Motor neuron (in vitro differentiated cells): ENCODE measurements at regions not wholly inside any gene's neighbourhood (a gene's known extent, or its start where the extent isn't known, plus 50 kb on each side); places are given as distances from the start of the nearest gene placed in this dataset.

Experiments used
- ATAC-seq, 8 experiments: fragments of 200-7000 bp; cut with Tn5 transposase; replicated peaks in 6 of 8; 2 replicates each; pipeline ENCODE4 v1.8.0; 2021; ENCODE audit warnings: mild to moderate bottlenecking in 8 of 8, moderate library complexity in 8 of 8
- H3K27ac ChIP-seq, 2 donors: fragments of 250-450 bp; sonication (Bioruptor Pico); 2 replicates each; pipeline ENCODE4 v1.9.0; 2021; ENCODE audit warnings: antibody characterized with exemption in 2 of 2, mild to moderate bottlenecking in 2 of 2, moderate library complexity in 1 of 2
- H3K4me1 ChIP-seq, 2 donors: fragments of 250-450 bp; sonication (Bioruptor Pico); replicated peaks in 1 of 2; 2 replicates each; pipeline ENCODE4 v1.6.1; 2021; ENCODE audit warnings: antibody characterized with exemption in 2 of 2, mild to moderate bottlenecking in 2 of 2, moderate library complexity in 1 of 2
- H3K4me3 ChIP-seq, 5 donors: fragments of 250-450 bp; sonication (Bioruptor Pico); 2 replicates each; pipeline ENCODE4 v1.9.0; 2021; ENCODE audit warnings: antibody characterized with exemption in 5 of 5, mild to moderate bottlenecking in 5 of 5, moderate library complexity in 4 of 5
- WGBS, 10 experiments: fragments of 450-650 bp; shearing (Covaris generic); methylation state at CpG; one replicate each; pipeline ENCODE4 v1.0.0; 2022; 5-methylcytosine and 5-hydroxymethylcytosine counted together
- in situ Hi-C, 9 experiments: fragments of 400-800 bp; cut with MboI; loops; one replicate each; pipeline ENCODE4 v1.15.0; 2021; ENCODE audit warnings: low sequenced_read_pairs in 9 of 9, low pct_unique_long_range_greater_than_20kb in 2 of 9; ENCODE audit not compliant: unreplicated experiment in 9 of 9

- Histone ChIP-seq H3K4me3 (no peak overlapping the region), H3K27ac (no peak overlapping the region), H3K4me1 (no peaks in the 10 kb centered on the region)
- 0 to 100% (median 63%) methylated on average over 1 of the region's 1 CpG; no CpG with 5 or more reads in 4 of the 10 experiments for WGBS, 10 experiments
- in situ Hi-C loops = no loop called here
- no peak for ATAC-seq
These were observed 626.5 kb upstream of the SLC8A1 start for GRCh38 chr2:41078341-41078740.

DNA sequence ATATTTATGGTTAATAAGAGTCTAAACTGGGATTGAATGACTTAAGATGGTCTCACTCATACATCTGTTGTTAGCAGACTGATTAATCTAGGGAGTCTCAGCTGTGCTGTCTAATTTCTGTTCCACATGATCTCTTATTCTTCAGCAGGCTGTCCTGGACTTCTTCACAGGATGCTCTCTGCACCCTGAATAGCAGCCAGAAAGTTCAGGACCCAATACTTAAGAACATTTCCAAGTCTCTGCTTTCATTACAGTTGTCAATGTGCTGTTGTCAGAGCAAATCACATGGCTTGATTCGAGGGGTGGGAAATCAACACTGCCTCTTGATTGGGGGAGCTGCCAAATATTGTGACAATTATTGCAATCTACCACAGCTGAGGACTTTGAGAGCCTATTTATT lies 627.1 kb upstream of the SLC8A1 start:
- no peak for ATAC-seq
- no peaks in the 10 kb centered on the region for H3K4me1 ChIP-seq
- H3K4me3 ChIP-seq = no peak overlapping the region
- WGBS, 10 experiments = 0 to 100% (median 73%) methylated on average over 1 of the region's 1 CpG; no CpG with 5 or more reads in 5 of the 10 experiments
- in situ Hi-C loops = no loop called here
- H3K27ac ChIP-seq = no peak overlapping the region

DNA sequence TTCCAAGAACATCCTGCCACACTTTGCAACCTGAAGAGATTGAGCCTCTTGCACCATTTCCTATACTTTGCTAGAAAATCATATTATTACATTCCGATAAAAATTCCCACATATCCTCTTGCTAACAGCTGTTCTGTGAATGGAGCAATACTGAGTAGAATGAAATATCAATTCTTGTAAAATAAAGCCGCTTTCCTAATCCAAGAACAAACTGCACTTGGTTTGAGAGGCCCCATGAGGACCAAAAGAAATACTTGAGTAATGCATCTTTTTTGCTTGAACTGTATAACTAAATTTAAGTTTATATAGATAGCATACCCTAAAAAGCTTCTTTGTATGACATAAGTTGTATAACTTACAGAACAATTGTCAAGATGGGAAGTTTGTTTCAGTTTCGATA lies 632.4 kb upstream of the SLC8A1 start:
- no peak for ATAC-seq
- 17 to 91% (median 46%) methylated on average over 1 to 3 of the region's 3 CpGs; no CpG with 5 or more reads in 1 of the 10 experiments for WGBS, 10 experiments
- no peak overlapping the region for H3K4me3 ChIP-seq
- no peak overlapping the region for H3K27ac ChIP-seq
- in situ Hi-C loops = no loop called here
- no peaks in the 10 kb centered on the region for H3K4me1 ChIP-seq

- no peak for ATAC-seq
- in situ Hi-C loops = no loop called here
These were observed 636.1 kb upstream of the SLC8A1 start for GRCh38 chr2:41087946-41088345.

GRCh38 chr2:41101281-41101680 lies 649.4 kb upstream of the SLC8A1 start:
- no peak for ATAC-seq
- H3K4me1 ChIP-seq = no peaks in the 10 kb centered on the region
- no peak overlapping the region for H3K27ac ChIP-seq
- WGBS, 10 experiments = 100% methylated on average over 1 of the region's 1 CpG; no CpG with 5 or more reads in 9 of the 10 experiments
- no peak overlapping the region for H3K4me3 ChIP-seq
- in situ Hi-C loops = no loop called here

More at GRCh38 chr2:41087946-41088345, 636.1 kb upstream of the SLC8A1 start:
- Histone ChIP-seq H3K4me3 (no peak overlapping the region), H3K27ac (no peak overlapping the region), H3K4me1 (no peaks in the 10 kb centered on the region)

GRCh38 chr2:41109744-41110143 lies 657.9 kb upstream of the SLC8A1 start:
- Histone ChIP-seq H3K27ac (no peak overlapping the region), H3K4me3 (no peak overlapping the region), H3K4me1 (peaks cover 6 to 8% of the 10 kb centered on the region in 2 donors)
- in situ Hi-C loops = no loop called here
- no peak for ATAC-seq
- WGBS, 10 experiments = 52 to 100% (median 75%) methylated on average over 1 to 4 of the region's 4 CpGs; no CpG with 5 or more reads in 1 of the 10 experiments

GRCh38 chr2:41111836-41112627 lies 660.1 kb upstream of the SLC8A1 start:
- peaks cover 6 to 8% of the 10 kb centered on the region in 2 donors for H3K4me1 ChIP-seq
- in situ Hi-C loops = no loop called here
- ATAC-seq = peak in 3 of 8 experiments; percentile 46 to 95 (median 55)

DNA sequence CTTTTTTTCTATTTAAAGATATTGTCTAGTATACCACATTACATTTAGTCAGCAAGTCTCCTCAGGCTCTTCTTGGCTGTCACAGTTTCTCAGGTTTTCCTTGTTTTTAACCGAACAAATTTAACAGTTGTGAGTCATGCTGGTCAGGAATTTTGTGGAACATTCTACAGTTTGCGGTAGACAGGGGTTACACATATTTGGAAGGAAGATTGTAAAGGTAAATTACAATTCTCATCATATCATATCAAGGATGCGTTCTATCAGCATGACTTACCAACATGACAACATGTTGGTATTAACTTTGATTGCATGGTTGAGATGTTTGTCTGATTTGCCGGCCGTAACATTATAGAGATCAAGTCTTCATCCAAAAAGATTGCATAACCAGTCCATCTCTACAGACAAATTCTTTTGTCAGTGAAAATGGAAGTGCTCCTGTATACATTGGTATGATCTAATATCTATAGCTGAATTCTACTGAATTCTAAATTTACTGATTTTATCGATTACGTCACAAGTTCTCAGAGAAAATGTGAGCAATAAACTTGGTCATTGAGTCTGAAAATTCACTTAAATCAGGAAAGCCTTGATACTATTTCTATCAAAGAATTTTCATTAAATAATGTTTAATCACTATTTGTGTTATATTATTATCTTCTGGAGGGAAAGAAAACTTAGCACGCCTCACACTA lies 664.4 kb upstream of the SLC8A1 start:
- Histone ChIP-seq H3K27ac (no peak overlapping the region), H3K4me1 (peaks cover 6 to 8% of the 10 kb centered on the region in 2 donors), H3K4me3 (no peak overlapping the region)
- in situ Hi-C loops = no loop called here
- no peak for ATAC-seq
- WGBS, 10 experiments = 35 to 100% (median 88%) methylated on average over 1 to 8 of the region's 8 CpGs

More at GRCh38 chr2:41111836-41112627, 660.1 kb upstream of the SLC8A1 start:
- Histone ChIP-seq H3K27ac (no peak overlapping the region), H3K4me3 (no peak overlapping the region)
- 14 to 95% (median 65%) methylated on average over 2 to 5 of the region's 5 CpGs; no CpG with 5 or more reads in 1 of the 10 experiments for WGBS, 10 experiments

DNA sequence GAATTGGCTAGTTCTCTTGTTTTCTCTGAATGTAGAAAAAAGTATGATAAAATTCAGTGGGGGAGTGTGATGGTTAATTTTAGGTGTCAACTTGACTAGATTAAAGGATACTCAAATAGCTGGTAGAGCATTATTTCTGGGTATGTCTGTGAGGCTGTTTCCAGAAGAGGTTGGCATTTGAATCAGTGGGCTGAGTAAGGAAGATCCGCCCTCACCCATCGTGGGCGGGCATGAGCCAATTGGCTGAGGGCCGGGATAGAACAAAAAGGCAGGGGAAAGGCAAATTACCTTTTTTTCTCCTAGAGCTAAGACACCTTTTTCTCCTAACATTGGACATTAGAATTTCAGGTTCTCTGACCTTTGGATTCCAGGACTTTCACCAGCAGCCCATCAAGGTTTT lies 667.6 kb upstream of the SLC8A1 start:
- in situ Hi-C loops = no loop called here
- WGBS, 10 experiments = 40 to 100% (median 90%) methylated on average over 1 to 4 of the region's 4 CpGs; no CpG with 5 or more reads in 2 of the 10 experiments
- ATAC-seq = no peak
- no peak overlapping the region for H3K27ac ChIP-seq
- H3K4me1 ChIP-seq = peaks cover 0 to 9% of the 10 kb centered on the region in 2 donors
- H3K4me3 ChIP-seq = no peak overlapping the region

DNA sequence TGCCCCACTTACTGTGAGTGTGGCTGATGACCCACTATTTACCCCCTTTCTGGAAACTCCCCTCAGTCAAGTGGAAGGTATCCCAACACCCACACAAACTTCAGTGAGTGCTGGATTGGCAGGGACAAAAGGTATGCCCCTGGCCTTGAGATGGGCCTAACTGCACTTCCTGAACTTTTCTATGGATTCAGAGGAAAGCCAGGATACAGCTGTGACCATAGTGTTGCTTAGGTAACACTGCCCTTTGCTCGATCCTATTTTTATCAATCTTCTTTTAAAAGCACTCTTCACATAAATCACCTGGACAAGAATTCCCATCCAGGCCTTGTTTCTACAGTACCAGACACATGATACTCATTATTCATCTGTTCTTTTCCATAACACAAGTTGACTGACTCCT lies 671.5 kb upstream of the SLC8A1 start:
- no peak overlapping the region for H3K4me3 ChIP-seq
- H3K27ac ChIP-seq = no peak overlapping the region
- H3K4me1 ChIP-seq = peaks cover 0 to 9% of the 10 kb centered on the region in 2 donors
- in situ Hi-C loops = no loop called here
- peak in 3 of 8 experiments; percentile 45 to 53 (median 48) for ATAC-seq
- WGBS, 10 experiments = 0 to 83% (median 46%) methylated on average over 1 of the region's 1 CpG; no CpG with 5 or more reads in 2 of the 10 experiments

GRCh38 chr2:41127351-41127750 lies 675.5 kb upstream of the SLC8A1 start:
- Histone ChIP-seq H3K4me1 (peaks cover 3 to 9% of the 10 kb centered on the region in 2 donors), H3K27ac (no peak overlapping the region), H3K4me3 (no peak overlapping the region)
- in situ Hi-C loops = no loop called here
- WGBS, 10 experiments = 0 to 87% (median 20%) methylated on average over 1 to 3 of the region's 3 CpGs; no CpG with 5 or more reads in 3 of the 10 experiments
- no peak for ATAC-seq

DNA sequence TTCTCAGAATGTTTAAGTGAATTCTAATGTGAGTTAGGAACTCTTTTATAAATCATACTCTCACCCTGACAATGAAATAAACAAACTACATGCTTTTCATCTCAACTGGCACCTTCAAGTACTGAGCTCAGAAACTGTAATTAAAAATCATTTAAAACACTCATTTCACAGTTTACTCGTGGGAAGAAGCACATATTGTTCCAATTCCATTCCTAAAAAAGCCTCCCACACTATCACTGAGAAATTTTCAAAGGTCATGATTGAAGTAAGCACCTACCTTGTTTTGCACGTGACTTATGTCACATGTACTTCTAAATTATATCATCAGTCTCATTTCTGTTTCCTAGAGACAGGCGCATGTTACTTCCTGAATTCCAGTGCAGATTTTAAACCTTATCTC lies 678.1 kb upstream of the SLC8A1 start:
- in situ Hi-C loops = no loop called here
- ATAC-seq = no peak

DNA sequence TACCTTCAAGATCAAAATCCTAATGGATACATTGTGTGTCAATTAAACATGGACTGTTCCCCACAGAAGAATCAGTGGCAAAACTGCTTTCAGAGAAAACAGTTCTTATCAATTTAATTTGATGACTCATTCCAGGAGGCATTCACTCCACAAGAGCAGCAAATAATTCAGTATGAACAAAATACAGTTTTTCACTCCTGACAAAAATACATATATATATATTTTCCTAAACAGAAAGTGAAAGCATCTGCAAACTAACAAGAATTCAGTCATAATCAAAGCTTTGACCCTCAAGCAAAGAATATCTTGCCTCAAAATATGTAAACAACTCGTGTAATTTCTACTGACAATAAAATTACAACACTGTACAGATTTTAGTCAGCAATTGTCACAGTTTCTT lies 685.1 kb upstream of the SLC8A1 start:
- no peak for ATAC-seq
- in situ Hi-C loops = no loop called here
- Histone ChIP-seq H3K4me3 (no peak overlapping the region), H3K4me1 (no peaks in the 10 kb centered on the region), H3K27ac (no peak overlapping the region)
- WGBS, 10 experiments = 0 to 100% (median 40%) methylated on average over 1 of the region's 1 CpG; no CpG with 5 or more reads in 1 of the 10 experiments

More for the DNA sequence above, 678.1 kb upstream of the SLC8A1 start:
- Histone ChIP-seq H3K4me1 (peaks cover 0 to 3% of the 10 kb centered on the region in 2 donors), H3K4me3 (no peak overlapping the region), H3K27ac (no peak overlapping the region)
- WGBS, 10 experiments = 15 to 88% (median 67%) methylated on average over 1 to 3 of the region's 3 CpGs
